ENCODE measurements at regions not wholly inside any gene's neighbourhood (a gene's known extent, or its start where the extent isn't known, plus 50 kb on each side); places are given as distances from the start of the nearest gene placed in this dataset.

- no peak for TF ChIP-seq POLR2A (IDR thresholded peaks at IDR 0.05)
- no peak for TF ChIP-seq POLR2AphosphoS5 (IDR thresholded peaks at IDR 0.05)
- TF ChIP-seq, protein P1, sequence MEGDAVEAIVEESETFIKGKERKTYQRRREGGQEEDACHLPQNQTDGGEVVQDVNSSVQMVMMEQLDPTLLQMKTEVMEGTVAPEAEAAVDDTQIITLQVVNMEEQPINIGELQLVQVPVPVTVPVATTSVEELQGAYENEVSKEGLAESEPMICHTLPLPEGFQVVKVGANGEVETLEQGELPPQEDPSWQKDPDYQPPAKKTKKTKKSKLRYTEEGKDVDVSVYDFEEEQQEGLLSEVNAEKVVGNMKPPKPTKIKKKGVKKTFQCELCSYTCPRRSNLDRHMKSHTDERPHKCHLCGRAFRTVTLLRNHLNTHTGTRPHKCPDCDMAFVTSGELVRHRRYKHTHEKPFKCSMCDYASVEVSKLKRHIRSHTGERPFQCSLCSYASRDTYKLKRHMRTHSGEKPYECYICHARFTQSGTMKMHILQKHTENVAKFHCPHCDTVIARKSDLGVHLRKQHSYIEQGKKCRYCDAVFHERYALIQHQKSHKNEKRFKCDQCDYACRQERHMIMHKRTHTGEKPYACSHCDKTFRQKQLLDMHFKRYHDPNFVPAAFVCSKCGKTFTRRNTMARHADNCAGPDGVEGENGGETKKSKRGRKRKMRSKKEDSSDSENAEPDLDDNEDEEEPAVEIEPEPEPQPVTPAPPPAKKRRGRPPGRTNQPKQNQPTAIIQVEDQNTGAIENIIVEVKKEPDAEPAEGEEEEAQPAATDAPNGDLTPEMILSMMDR (IDR thresholded peaks at IDR 0.05): no peak
Measured at GRCh38 chr2:120785228-120785966, 49.7 kb downstream of the GLI2 start.
